GM18858 (cell line): ENCODE measurements at regions not wholly inside any gene's neighbourhood (a gene's known extent, or its start where the extent isn't known, plus 50 kb on each side); places are given as distances from the start of the nearest gene placed in this dataset.
A peak's percentile ranks its signal among the peaks of the same experiment; 100 is the strongest.
"Not testable (repeated sequence)": the region's sequence is repeated elsewhere in the genome, so short reads cannot be mapped to it uniquely, and the experiment has no call there.

Source experiments
- ATAC-seq: cut with Tn5 transposase; IDR thresholded peaks from one replicate; pipeline ENCODE4 v1.9.1; 2021; ENCODE audit not compliant: unreplicated experiment

DNA sequence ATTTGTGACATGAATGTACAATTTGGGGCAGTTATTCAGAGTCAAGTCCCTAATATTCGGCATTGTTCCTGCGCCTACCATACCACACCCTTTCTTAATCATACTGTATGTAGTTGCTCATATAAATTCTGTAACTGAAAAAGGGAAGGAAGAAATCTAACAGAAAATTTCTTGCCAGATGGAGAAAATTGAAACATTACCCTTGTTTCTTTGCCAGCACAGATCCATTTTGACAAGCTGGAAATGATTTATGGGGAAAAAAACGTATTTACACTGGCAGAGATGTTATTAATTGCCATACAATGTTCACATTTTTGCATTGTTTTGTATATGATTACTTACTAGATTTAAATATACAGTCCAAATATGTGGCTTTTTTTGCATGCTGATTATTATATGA lies 363.8 kb upstream of the PKN2 start:
- no peak for ATAC-seq

- no peak for ATAC-seq
Measured at GRCh38 chr1:88321706-88322105, 362.4 kb upstream of the PKN2 start.

DNA sequence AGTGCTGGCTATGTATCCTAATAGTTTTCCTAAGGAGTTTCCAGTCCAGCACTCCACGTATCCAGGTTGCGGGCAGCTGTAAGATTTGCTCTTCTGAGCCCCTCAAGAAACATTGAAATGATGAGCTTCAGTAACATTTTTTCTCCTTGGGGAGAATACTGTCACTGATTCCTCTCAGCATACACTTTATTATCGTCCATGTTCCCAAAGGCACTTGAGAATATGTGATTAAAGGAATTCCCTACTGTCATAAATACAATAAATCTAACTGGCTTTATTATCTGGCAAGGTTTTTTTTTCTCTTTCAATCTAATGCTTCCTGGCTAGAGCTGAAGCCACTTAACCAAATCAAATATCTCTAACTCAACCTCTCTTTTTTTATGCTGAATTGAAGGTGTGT lies 359.2 kb upstream of the PKN2 start:
- no peak for ATAC-seq

- no peak for ATAC-seq
Measured at GRCh38 chr1:88327391-88328267, 356.4 kb upstream of the PKN2 start.

DNA sequence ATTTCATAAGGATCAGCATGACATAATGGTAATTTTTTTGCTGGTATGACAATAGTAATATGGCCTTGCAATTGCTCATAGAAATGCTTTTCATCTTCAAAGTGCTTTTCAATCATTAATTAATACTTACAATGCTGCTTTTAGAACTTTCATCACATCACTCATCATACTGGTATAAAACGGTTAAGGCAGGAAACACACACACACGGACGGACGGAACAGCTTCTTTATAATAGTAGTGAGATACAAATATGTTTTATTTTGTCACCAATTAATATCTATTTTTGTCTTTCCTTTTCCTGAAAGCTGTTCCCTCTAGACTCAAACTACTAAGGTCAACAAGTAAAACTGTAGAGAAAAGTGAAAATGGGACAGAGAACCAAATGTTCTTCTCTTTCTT lies 353.9 kb upstream of the PKN2 start:
- no peak for ATAC-seq

DNA sequence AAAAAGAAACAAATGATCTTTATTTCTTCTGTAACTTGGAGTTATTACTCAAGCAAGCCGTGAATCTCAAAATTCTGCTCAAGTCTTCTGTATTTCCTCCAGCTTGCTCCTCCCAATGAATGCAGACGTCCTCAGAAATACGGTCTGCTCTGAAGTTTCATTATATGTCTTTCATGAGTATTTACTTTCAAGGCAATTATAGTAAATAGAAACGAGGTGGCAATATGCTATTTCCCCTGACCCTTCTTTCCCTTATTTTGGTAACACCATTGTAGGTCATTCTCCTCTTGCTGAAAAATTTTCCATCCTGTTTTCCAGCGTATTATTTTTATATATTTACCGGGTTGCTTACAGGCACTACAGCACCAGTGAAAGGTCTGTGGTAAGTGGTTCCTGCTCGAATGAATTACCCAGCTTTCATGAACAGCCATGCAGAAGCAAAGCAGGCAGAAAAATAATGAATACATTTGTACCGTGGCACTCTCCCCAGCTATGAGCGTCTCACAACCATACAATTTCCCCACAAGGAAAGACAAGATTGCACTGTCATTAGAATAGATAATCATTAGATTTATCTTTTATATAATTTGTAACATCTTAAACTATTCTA lies 350.9 kb upstream of the PKN2 start:
- ATAC-seq = no peak

- ATAC-seq = no peak
Measured at GRCh38 chr1:88341447-88341846, 342.6 kb upstream of the PKN2 start.

- not testable (repeated sequence) for ATAC-seq
Measured at GRCh38 chr1:88342081-88342480, 342.0 kb upstream of the PKN2 start.

- no peak for ATAC-seq
Measured at GRCh38 chr1:88350648-88351047, 333.4 kb upstream of the PKN2 start.

- ATAC-seq = no peak
Measured at GRCh38 chr1:88351960-88352359, 332.1 kb upstream of the PKN2 start.

DNA sequence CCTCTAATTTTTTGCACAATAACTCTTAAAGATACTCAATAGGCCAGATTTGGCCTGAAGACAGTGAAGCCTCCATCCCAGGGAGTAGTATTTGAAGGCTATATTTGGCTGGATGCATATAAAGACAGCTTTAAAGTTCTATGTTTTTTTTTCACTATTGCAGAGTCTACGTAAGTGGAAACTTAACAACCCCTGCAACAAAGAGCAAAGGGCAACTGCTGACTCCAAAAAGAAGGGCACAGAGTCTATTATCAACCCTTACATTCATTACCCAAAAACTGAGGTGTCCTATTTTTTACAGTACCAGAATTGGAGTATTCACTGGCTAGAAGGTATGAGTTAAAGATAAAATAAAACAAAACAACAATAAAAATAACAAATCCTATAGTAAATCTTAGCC lies 329.8 kb upstream of the PKN2 start:
- no peak for ATAC-seq

GRCh38 chr1:88357729-88358128 lies 326.3 kb upstream of the PKN2 start:
- ATAC-seq = no peak

GRCh38 chr1:88371436-88372023 lies 312.5 kb upstream of the PKN2 start:
- ATAC-seq = no peak

DNA sequence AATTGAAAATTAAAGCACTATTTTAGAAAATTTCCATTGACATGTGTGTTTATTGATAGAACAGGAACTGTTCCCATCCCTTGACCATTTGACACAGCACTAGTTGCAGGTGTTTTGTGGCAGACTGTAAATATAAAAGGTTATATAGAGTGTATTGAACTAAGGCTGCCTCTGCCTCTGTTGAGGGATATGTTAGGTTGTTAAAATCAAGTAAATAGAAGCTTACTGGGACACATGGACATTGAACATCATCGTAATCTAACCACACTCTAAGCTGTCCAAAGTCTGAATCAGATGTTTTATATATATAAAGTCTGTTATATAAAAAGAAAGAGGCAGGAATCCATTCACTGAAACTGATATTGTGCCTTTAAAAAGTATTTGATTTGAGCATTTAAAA lies 308.1 kb upstream of the PKN2 start:
- ATAC-seq = no peak

DNA sequence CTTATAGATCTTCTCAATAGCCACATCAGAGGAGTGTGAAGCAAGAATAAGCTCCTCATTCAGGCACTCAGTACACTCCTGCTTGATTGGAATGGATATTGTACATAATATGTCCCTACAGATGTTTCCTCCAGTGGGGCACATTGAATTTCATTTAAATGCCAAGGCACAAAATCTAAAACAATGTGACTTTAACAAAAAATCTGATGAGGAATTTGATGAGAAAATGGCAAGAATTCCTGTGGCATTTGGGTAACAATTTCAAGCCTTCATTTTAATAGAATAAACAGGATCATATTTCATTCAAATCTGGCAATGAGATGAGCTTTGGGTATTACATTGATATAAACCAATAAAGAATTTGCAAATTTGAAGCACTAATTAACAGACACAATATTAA lies 307.7 kb upstream of the PKN2 start:
- ATAC-seq = no peak

DNA sequence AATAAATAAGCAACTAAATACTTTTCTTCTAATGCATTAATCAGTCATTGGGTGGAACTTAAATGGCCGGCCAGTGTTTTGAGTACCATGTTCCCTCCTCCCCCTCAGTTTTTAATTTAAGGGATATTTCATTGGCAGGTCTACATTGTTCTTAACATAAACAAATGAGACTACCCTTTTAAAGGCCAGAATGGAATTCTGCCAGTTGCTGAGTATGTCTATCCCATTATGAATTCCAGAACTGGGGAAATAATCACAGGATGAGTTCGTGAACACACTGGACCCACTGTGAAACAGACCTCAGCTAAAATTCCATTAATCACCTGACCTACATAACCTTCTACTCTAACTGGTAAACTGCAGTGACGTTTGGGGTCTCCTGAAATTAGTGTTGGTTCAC lies 305.5 kb upstream of the PKN2 start:
- ATAC-seq = no peak

DNA sequence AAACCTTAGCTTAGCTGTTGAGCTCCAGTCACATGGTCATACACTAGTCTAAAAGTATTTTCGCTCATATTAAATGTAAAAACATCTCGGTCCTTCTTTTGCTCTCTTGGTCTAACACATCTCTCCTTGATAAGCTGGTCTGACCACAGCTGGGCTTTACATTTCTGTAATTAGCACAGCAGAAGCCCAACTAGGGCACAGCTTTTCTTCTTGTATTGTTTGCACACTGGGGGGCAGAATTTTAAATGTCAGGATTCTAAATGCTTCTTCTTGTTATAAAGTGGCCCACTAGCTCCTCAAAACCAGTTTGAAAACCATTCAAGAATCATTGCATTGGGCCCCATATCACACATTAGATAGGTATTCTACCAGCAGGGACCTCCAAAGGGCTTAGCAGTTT lies 289.1 kb upstream of the PKN2 start:
- no peak for ATAC-seq

- no peak for ATAC-seq
Measured at GRCh38 chr1:88398338-88398737, 285.7 kb upstream of the PKN2 start.

DNA sequence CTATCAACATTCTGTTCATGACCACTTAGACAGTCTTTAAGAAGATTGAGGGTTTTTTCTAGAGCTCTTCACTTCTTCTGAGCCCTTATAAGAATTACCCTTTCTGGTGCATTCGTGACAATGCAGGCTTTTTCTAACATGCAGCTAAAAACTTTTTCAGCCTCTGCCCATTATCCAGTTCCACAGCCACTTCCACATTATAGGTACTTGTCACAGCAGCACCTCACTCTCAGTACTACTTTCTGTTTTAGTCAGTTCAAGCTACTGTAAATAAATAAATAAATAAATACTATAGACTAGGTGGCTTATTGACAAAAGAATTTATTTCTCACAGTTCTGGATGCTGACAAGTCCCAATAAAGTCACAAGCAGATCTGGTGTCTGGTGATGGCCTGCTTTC lies 284.4 kb upstream of the PKN2 start:
- ATAC-seq = peak; percentile 62

GRCh38 chr1:88401313-88401712 lies 282.8 kb upstream of the PKN2 start:
- peak; percentile 90 for ATAC-seq

DNA sequence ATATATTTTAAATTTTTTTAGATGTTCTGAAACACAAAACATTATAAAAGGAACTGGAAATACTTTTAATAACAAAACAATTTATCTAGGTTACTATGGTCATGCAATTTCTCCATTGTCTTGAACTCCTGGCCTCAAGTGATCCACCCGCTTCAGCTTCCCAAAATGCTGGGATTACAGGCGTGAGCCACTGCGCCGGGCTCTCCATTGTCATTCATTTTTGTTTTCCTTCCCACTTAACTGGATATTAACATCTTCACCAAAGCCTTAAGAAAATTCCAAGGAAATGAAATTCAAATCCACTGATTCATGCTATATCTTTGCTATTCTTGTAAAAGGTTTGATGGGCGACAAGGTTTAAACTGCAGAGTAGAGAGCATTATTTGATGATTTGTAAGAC lies 279.5 kb upstream of the PKN2 start:
- no peak for ATAC-seq

DNA sequence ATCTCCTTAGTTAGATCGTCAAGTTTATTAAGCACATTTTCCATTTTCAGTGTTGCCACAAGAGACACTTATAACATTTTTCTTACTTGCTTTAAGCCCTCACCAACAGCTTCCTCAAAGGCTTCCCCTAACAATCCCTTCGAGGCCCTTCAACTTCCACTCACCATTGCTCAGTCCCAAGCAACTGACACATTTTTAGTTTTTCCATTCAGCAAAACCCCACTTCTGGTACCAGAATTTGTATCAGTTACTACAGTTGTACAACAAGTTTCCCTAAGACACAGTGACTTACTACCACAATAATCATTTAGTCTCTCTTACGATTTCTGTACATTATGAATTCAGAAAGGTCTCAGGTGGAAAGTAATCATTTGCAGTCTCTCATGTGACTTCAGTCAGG lies 276.8 kb upstream of the PKN2 start:
- ATAC-seq = no peak
